Stimulated activated CD4-positive, alpha-beta T cell treated with anti-CD3 and anti-CD28 coated beads, Interleukin-1b, Interleukin-23, amount 100 ng/mL, for 4 hours (primary cell): ENCODE measurements at regions not wholly inside any gene's neighbourhood (a gene's known extent, or its start where the extent isn't known, plus 50 kb on each side); places are given as distances from the start of the nearest gene placed in this dataset.

Experiments
- DNase-seq, 2 donors: peaks; one replicate each; pipeline ENCODE4 v3.0.0-alpha.2; 2020; ENCODE audit warnings: low read depth in 2 of 2

GRCh38 chr6:43849844-43850243, 79.8 kb downstream of the VEGFA start:
- no peak for DNase-seq

GRCh38 chr6:43848671-43849391, 78.8 kb downstream of the VEGFA start:
- no peak for DNase-seq

- no peak for DNase-seq
These were observed 78.0 kb downstream of the VEGFA start for GRCh38 chr6:43847741-43848630.

GRCh38 chr6:43846556-43846955, 76.5 kb downstream of the VEGFA start:
- DNase-seq = no peak

- DNase-seq = no peak
These were observed 75.6 kb downstream of the VEGFA start for GRCh38 chr6:43845646-43846045.

GRCh38 chr6:43843669-43844171, 73.7 kb downstream of the VEGFA start:
- DNase-seq = no peak

- DNase-seq = no peak
These were observed 73.2 kb downstream of the VEGFA start for GRCh38 chr6:43843097-43843645.

GRCh38 chr6:43842231-43842794, 72.3 kb downstream of the VEGFA start:
- no peak for DNase-seq

GRCh38 chr6:43840490-43841218, 70.6 kb downstream of the VEGFA start:
- no peak for DNase-seq

- DNase-seq = no peak
These were observed 68.4 kb downstream of the VEGFA start for GRCh38 chr6:43838276-43839036.

GRCh38 chr6:43837507-43837906, 67.5 kb downstream of the VEGFA start:
- DNase-seq = no peak

- no peak for DNase-seq
These were observed 66.7 kb downstream of the VEGFA start for GRCh38 chr6:43836507-43837240.
